ENCODE measurements at regions not wholly inside any gene's neighbourhood (a gene's known extent, or its start where the extent isn't known, plus 50 kb on each side); places are given as distances from the start of the nearest gene placed in this dataset.

DNA sequence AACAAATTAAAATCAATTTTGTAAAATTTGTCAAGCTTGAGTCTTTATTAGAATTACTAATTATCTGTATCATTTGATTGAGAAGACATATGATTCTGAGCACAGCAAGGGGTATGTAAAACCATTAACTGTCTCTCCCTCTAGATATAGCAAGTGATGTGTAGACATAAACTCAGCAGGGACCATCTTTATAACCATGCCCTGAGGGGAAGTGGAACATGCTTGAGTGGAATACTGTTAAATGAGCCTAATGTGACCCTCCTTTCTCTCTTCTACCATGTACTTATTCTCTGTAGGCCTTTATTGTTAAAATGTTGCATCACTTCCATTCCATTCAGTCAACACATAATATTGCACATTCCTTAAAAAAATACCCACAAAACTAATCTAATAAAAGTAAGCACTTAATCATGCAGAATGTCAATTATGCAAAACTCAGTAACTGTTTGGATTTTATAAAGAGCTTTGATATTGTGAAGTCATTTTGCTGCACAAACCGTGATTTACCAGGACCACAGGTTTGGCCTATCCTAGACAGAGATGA is 896.6 kb upstream of the MANEA start:
- ATAC-seq = no peak
- TF ChIP-seq, protein P1, sequence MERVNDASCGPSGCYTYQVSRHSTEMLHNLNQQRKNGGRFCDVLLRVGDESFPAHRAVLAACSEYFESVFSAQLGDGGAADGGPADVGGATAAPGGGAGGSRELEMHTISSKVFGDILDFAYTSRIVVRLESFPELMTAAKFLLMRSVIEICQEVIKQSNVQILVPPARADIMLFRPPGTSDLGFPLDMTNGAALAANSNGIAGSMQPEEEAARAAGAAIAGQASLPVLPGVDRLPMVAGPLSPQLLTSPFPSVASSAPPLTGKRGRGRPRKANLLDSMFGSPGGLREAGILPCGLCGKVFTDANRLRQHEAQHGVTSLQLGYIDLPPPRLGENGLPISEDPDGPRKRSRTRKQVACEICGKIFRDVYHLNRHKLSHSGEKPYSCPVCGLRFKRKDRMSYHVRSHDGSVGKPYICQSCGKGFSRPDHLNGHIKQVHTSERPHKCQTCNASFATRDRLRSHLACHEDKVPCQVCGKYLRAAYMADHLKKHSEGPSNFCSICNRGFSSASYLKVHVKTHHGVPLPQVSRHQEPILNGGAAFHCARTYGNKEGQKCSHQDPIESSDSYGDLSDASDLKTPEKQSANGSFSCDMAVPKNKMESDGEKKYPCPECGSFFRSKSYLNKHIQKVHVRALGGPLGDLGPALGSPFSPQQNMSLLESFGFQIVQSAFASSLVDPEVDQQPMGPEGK (CRISPR knock-in tag; IDR thresholded peaks at IDR 0.05; ENCODE audit: borderline replicate concordance) = no peak
- TF ChIP-seq PPARA (CRISPR knock-in tag; IDR thresholded peaks at IDR 0.05; ENCODE audit: borderline replicate concordance) (no peak), OSR1 (CRISPR knock-in tag; IDR thresholded peaks at IDR 0.05) (no peak), ARNTL (CRISPR knock-in tag; IDR thresholded peaks at IDR 0.05; ENCODE audit: borderline replicate concordance, low read depth) (no peak), CSDC2 (CRISPR knock-in tag; IDR thresholded peaks at IDR 0.05) (no peak)
- TF ChIP-seq, protein P2, sequence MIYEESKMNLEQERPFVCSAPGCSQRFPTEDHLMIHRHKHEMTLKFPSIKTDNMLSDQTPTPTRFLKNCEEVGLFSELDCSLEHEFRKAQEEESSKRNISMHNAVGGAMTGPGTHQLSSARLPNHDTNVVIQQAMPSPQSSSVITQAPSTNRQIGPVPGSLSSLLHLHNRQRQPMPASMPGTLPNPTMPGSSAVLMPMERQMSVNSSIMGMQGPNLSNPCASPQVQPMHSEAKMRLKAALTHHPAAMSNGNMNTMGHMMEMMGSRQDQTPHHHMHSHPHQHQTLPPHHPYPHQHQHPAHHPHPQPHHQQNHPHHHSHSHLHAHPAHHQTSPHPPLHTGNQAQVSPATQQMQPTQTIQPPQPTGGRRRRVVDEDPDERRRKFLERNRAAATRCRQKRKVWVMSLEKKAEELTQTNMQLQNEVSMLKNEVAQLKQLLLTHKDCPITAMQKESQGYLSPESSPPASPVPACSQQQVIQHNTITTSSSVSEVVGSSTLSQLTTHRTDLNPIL (CRISPR knock-in tag; IDR thresholded peaks at IDR 0.05; ENCODE audit: low read depth) = no peak
- TF ChIP-seq, protein P3, sequence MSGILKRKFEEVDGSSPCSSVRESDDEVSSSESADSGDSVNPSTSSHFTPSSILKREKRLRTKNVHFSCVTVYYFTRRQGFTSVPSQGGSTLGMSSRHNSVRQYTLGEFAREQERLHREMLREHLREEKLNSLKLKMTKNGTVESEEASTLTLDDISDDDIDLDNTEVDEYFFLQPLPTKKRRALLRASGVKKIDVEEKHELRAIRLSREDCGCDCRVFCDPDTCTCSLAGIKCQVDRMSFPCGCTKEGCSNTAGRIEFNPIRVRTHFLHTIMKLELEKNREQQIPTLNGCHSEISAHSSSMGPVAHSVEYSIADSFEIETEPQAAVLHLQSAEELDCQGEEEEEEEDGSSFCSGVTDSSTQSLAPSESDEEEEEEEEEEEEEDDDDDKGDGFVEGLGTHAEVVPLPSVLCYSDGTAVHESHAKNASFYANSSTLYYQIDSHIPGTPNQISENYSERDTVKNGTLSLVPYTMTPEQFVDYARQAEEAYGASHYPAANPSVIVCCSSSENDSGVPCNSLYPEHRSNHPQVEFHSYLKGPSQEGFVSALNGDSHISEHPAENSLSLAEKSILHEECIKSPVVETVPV (CRISPR knock-in tag; IDR thresholded peaks at IDR 0.05) = no peak

DNA sequence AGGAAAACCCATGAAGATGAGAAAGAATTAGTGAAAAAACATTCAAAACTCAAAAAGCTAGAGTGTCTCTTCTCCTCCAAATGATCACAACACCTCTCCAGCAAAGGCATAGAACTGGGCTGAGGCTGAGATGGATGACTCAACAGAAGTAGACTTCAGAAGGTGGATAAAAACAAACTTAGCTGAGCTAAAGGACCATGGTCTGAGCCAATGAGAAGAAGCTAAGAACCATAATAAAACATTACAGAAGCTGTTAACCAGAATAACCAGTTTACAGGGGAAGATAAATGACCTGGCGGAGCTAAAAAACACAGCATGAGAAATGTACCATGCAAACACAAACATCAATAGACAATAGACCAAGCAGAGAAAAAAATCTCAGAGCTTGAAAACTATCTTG is 904.1 kb upstream of the MANEA start:
- TF ChIP-seq GLIS3 (CRISPR knock-in tag; IDR thresholded peaks at IDR 0.05) (no peak), ZNF70 (CRISPR knock-in tag; IDR thresholded peaks at IDR 0.05) (no peak), ESRRG (CRISPR knock-in tag; IDR thresholded peaks at IDR 0.05) (no peak), ZFP3 (CRISPR knock-in tag; IDR thresholded peaks at IDR 0.05) (no peak), ARNTL (CRISPR knock-in tag; IDR thresholded peaks at IDR 0.05; ENCODE audit: borderline replicate concordance, low read depth) (no peak), CSDC2 (CRISPR knock-in tag; IDR thresholded peaks at IDR 0.05) (no peak), ISL1 (CRISPR knock-in tag; IDR thresholded peaks at IDR 0.05) (no peak)
- TF ChIP-seq, protein P4, sequence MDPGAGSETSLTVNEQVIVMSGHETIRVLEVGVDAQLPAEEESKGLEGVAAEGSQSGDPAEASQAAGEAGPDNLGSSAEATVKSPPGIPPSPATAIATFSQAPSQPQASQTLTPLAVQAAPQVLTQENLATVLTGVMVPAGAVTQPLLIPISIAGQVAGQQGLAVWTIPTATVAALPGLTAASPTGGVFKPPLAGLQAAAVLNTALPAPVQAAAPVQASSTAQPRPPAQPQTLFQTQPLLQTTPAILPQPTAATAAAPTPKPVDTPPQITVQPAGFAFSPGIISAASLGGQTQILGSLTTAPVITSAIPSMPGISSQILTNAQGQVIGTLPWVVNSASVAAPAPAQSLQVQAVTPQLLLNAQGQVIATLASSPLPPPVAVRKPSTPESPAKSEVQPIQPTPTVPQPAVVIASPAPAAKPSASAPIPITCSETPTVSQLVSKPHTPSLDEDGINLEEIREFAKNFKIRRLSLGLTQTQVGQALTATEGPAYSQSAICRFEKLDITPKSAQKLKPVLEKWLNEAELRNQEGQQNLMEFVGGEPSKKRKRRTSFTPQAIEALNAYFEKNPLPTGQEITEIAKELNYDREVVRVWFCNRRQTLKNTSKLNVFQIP (CRISPR knock-in tag; IDR thresholded peaks at IDR 0.05; ENCODE audit: borderline replicate concordance, low read depth) = no peak
- TF ChIP-seq, protein P5, sequence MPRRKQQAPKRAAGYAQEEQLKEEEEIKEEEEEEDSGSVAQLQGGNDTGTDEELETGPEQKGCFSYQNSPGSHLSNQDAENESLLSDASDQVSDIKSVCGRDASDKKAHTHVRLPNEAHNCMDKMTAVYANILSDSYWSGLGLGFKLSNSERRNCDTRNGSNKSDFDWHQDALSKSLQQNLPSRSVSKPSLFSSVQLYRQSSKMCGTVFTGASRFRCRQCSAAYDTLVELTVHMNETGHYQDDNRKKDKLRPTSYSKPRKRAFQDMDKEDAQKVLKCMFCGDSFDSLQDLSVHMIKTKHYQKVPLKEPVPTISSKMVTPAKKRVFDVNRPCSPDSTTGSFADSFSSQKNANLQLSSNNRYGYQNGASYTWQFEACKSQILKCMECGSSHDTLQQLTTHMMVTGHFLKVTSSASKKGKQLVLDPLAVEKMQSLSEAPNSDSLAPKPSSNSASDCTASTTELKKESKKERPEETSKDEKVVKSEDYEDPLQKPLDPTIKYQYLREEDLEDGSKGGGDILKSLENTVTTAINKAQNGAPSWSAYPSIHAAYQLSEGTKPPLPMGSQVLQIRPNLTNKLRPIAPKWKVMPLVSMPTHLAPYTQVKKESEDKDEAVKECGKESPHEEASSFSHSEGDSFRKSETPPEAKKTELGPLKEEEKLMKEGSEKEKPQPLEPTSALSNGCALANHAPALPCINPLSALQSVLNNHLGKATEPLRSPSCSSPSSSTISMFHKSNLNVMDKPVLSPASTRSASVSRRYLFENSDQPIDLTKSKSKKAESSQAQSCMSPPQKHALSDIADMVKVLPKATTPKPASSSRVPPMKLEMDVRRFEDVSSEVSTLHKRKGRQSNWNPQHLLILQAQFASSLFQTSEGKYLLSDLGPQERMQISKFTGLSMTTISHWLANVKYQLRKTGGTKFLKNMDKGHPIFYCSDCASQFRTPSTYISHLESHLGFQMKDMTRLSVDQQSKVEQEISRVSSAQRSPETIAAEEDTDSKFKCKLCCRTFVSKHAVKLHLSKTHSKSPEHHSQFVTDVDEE (CRISPR knock-in tag; IDR thresholded peaks at IDR 0.05) = no peak
- no peak for ATAC-seq

DNA sequence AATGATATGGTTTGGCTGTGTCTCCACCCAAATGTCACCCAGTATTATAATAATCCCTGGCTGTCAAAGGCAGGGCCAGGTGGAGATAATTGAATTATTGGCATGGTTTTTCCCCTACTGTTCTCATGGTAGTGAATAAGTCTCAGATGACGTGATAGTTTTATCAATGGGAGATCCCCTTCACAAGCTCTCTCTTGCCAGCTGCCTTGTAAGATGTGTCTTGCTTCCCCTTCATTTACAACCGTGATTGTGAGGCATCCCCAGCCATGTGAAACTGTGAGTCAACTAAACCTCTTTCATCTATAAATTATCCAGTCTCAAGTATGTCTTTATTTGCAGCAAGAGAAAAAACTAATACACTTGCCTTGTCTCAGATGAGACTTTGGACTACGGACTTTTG is 907.3 kb upstream of the MANEA start:
- ATAC-seq = no peak
- no peak for TF ChIP-seq ARNTL (CRISPR knock-in tag; IDR thresholded peaks at IDR 0.05; ENCODE audit: borderline replicate concordance, low read depth)
- TF ChIP-seq ZFP30 (CRISPR knock-in tag; IDR thresholded peaks at IDR 0.05) = no peak
- TF ChIP-seq TOX (CRISPR knock-in tag; IDR thresholded peaks at IDR 0.05; ENCODE audit: borderline replicate concordance) = no peak
- TF ChIP-seq TCF4 (CRISPR knock-in tag; IDR thresholded peaks at IDR 0.05; ENCODE audit: borderline replicate concordance) = no peak
- no peak for TF ChIP-seq CSDC2 (CRISPR knock-in tag; IDR thresholded peaks at IDR 0.05)
- TF ChIP-seq ZC3H10 (CRISPR knock-in tag; IDR thresholded peaks at IDR 0.05) = no peak
- TF ChIP-seq RARB (CRISPR knock-in tag; IDR thresholded peaks at IDR 0.05) = no peak
- TF ChIP-seq, protein P5 (CRISPR knock-in tag; IDR thresholded peaks at IDR 0.05) = no peak
- no peak for TF ChIP-seq ZFP3 (CRISPR knock-in tag; IDR thresholded peaks at IDR 0.05)
- no peak for TF ChIP-seq ZNF565 (CRISPR knock-in tag; conservative IDR thresholded peaks at IDR 0.05; ENCODE audit: low read depth)
- TF ChIP-seq, protein P3 (CRISPR knock-in tag; IDR thresholded peaks at IDR 0.05) = no peak
- TF ChIP-seq, protein P1 (CRISPR knock-in tag; IDR thresholded peaks at IDR 0.05; ENCODE audit: borderline replicate concordance) = no peak

Measured in SK-N-SH treated with all-trans-retinoic acid at 6 μM for 48 hours (cell line).